ENCODE measurements at regions not wholly inside any gene's neighbourhood (a gene's known extent, or its start where the extent isn't known, plus 50 kb on each side); places are given as distances from the start of the nearest gene placed in this dataset.

- no peak overlapping the region for H2BK20ac ChIP-seq (ENCODE audit: low read depth, low read length, poor library complexity, severe bottlenecking)
- no peak overlapping the region for H2BK15ac ChIP-seq (ENCODE audit: low read depth, low read length)
- H3K4me1 Mint-ChIP-seq, result peaks cover 6 to 7% of the 10 kb centered on the region in 2 experiments
- no peak overlapping the region for H2BK120ac ChIP-seq (ENCODE audit: low read depth, low read length, poor library complexity, severe bottlenecking)
- no peak overlapping the region for H2BK12ac ChIP-seq (ENCODE audit: insufficient read length, low read depth, low read length)
- H4K20me1 ChIP-seq (ENCODE audit: control insufficient read depth, insufficient read depth, insufficient read length), result no peaks in the 10 kb centered on the region
- no peak overlapping the region for H2AK5ac ChIP-seq (ENCODE audit: insufficient read length, low read length)
- no peaks in the 10 kb centered on the region for H3K79me2 ChIP-seq (ENCODE audit: insufficient read depth, low read length)
- no CpG with 5 or more reads among the region's 1 CpG for WGBS (ENCODE audit: extremely low coverage, insufficient read length, low lambda C conversion rate)
- no peaks in the 10 kb centered on the region for H3K27me3 ChIP-seq (ENCODE audit: insufficient read depth, low read length)
- H3T11ph ChIP-seq (ENCODE audit: low read length), result no peak overlapping the region
- H3K9me3 Mint-ChIP-seq, result peaks cover 15 to 24% of the 10 kb centered on the region in 2 experiments
- H3K4me3 Mint-ChIP-seq, result no peak overlapping the region
- no peak overlapping the region for H4K8ac ChIP-seq (replicated peaks; ENCODE audit: insufficient read length, low read depth, low read length)
- no peak overlapping the region for H3K23ac ChIP-seq (ENCODE audit: insufficient read length, low read depth, low read length)
- no peaks in the 10 kb centered on the region for H3K9me3 ChIP-seq (ENCODE audit: control insufficient read depth, low read depth, low read length)
- no peak overlapping the region for H3K56ac ChIP-seq (ENCODE audit: insufficient read length, low read depth, low read length)
- H3K79me1 ChIP-seq (ENCODE audit: insufficient read depth, low read depth, low read length, poor library complexity, severe bottlenecking), result no peaks in the 10 kb centered on the region
- H3K4me1 ChIP-seq (ENCODE audit: insufficient read depth, low read length), result peaks cover 2% of the 10 kb centered on the region; the same call in 1 of the 2 replicates
- H2AFZ ChIP-seq (ENCODE audit: low read length), result peak overlapping the region; percentile 15
- no peak overlapping the region for H4K91ac ChIP-seq (ENCODE audit: insufficient read length, low read depth, low read length)
- H3K18ac ChIP-seq (ENCODE audit: insufficient read length, low read depth, low read length), result no peak overlapping the region
- H2BK5ac ChIP-seq (ENCODE audit: insufficient read length, low read length), result no peak overlapping the region
- no peaks in the 10 kb centered on the region for H3K27me3 Mint-ChIP-seq (ENCODE audit: low read depth)
- no peaks in the 10 kb centered on the region for H3K23me2 ChIP-seq (ENCODE audit: insufficient read length, low read depth, low read length, poor library complexity, severe bottlenecking)
- no peak for TF ChIP-seq CTCF (conservative IDR thresholded peaks at IDR 0.05)
- H4K5ac ChIP-seq (ENCODE audit: insufficient read length, low read depth, low read length), result no peak overlapping the region
- no peak overlapping the region for H3K4me2 ChIP-seq (ENCODE audit: insufficient read depth, insufficient read length, low read length)
- H3K14ac ChIP-seq (ENCODE audit: insufficient read depth, low read length), result no peak overlapping the region
- no peak overlapping the region for H3K9ac ChIP-seq (ENCODE audit: extremely low read depth, insufficient read length, low read length)
- no peak overlapping the region for H3K27ac ChIP-seq (ENCODE audit: insufficient read length, low read depth, low read length)
- no peak for DNase-seq
- H3K36me3 Mint-ChIP-seq (ENCODE audit: insufficient read depth in 1 of 3, low read depth in 3 of 3), result peaks cover 0 to 28% (median 11%) of the 10 kb centered on the region in 3 experiments
- H3K4ac ChIP-seq (ENCODE audit: low read depth, low read length), result no peak overlapping the region
- H3K27ac Mint-ChIP-seq, result peak overlapping the region in 1 of 3 experiments; percentile 73; a peak in 2 of 7 replicates
Observed at GRCh38 chrX:16067886-16068515, 55.4 kb upstream of the GRPR start.
